ENCODE measurements at regions not wholly inside any gene's neighbourhood (a gene's known extent, or its start where the extent isn't known, plus 50 kb on each side); places are given as distances from the start of the nearest gene placed in this dataset.

GRCh38 chr11:37353192-37353591, 755.2 kb upstream of the RAG2 start:
- H3K27ac ChIP-seq (ENCODE audit: low read depth, low read length) = no peak overlapping the region

GRCh38 chr11:37352485-37352884, 754.4 kb upstream of the RAG2 start:
- H3K4me3 ChIP-seq (ENCODE audit: low read depth, low read length) = no peak overlapping the region
- H3K27ac ChIP-seq (ENCODE audit: low read depth, low read length) = no peak overlapping the region
- TF ChIP-seq CTCF (IDR thresholded peaks at IDR 0.05; ENCODE audit: low read depth, low read length) = no peak
- H3K9me3 ChIP-seq (ENCODE audit: control insufficient read depth, insufficient read depth, low read length) = peaks cover 2% of the 10 kb centered on the region; the same call in 1 of the 2 replicates
- DNase-seq (ENCODE audit: low read depth, low spot score) = no peak
- no peaks in the 10 kb centered on the region for H3K27me3 ChIP-seq (ENCODE audit: control insufficient read depth, insufficient read depth, low read length)
- ChIA-PET POLR2A (no interaction called here), CTCF (no interaction called here)

More at GRCh38 chr11:37353192-37353591, 755.2 kb upstream of the RAG2 start:
- Histone ChIP-seq H3K27me3 (ENCODE audit: control insufficient read depth, insufficient read depth, low read length) (no peaks in the 10 kb centered on the region), H3K9me3 (ENCODE audit: control insufficient read depth, insufficient read depth, low read length) (peaks cover 2% of the 10 kb centered on the region; the same call in 1 of the 2 replicates), H3K4me3 (ENCODE audit: low read depth, low read length) (no peak overlapping the region)
- ChIA-PET POLR2A (no interaction called here), CTCF (no interaction called here)
- DNase-seq (ENCODE audit: low read depth, low spot score) = no peak
- TF ChIP-seq CTCF (IDR thresholded peaks at IDR 0.05; ENCODE audit: low read depth, low read length) = no peak

GRCh38 chr11:37343290-37343689, 745.3 kb upstream of the RAG2 start:
- Histone ChIP-seq H3K4me3 (ENCODE audit: low read depth, low read length) (no peak overlapping the region), H3K9me3 (ENCODE audit: control insufficient read depth, insufficient read depth, low read length) (no peaks in the 10 kb centered on the region), H3K27me3 (ENCODE audit: control insufficient read depth, insufficient read depth, low read length) (no peaks in the 10 kb centered on the region), H3K27ac (ENCODE audit: low read depth, low read length) (no peak overlapping the region)
- POLR2A ChIA-PET = no interaction called here
- no peak for DNase-seq (ENCODE audit: low read depth, low spot score)
- CTCF ChIA-PET = no interaction called here
- no peak for TF ChIP-seq CTCF (IDR thresholded peaks at IDR 0.05; ENCODE audit: low read depth, low read length)

- ChIA-PET CTCF (interaction anchor here (0.6 kb wide), 1 partner anchor 706 kb away, joined by 3 read pairs; no protein-coding TSS in a partner anchor), POLR2A (no interaction called here)
- H3K4me3 ChIP-seq (ENCODE audit: low read depth, low read length) = no peak overlapping the region
- no peak for TF ChIP-seq CTCF (IDR thresholded peaks at IDR 0.05; ENCODE audit: low read depth, low read length)
- H3K27ac ChIP-seq (ENCODE audit: low read depth, low read length) = no peak overlapping the region
- no peak for DNase-seq (ENCODE audit: low read depth, low spot score)
- no peaks in the 10 kb centered on the region for H3K9me3 ChIP-seq (ENCODE audit: control insufficient read depth, insufficient read depth, low read length)
- no peaks in the 10 kb centered on the region for H3K27me3 ChIP-seq (ENCODE audit: control insufficient read depth, insufficient read depth, low read length)
These were observed 738.4 kb upstream of the RAG2 start for GRCh38 chr11:37336401-37336800.

- DNase-seq (ENCODE audit: low read depth, low spot score) = no peak
- no peaks in the 10 kb centered on the region for H3K9me3 ChIP-seq (ENCODE audit: control insufficient read depth, insufficient read depth, low read length)
- ChIA-PET CTCF (no interaction called here), POLR2A (no interaction called here)
- no peak overlapping the region for H3K27ac ChIP-seq (ENCODE audit: low read depth, low read length)
- TF ChIP-seq CTCF (IDR thresholded peaks at IDR 0.05; ENCODE audit: low read depth, low read length) = no peak
- H3K4me3 ChIP-seq (ENCODE audit: low read depth, low read length) = no peak overlapping the region
- no peaks in the 10 kb centered on the region for H3K27me3 ChIP-seq (ENCODE audit: control insufficient read depth, insufficient read depth, low read length)
These were observed 735.3 kb upstream of the RAG2 start for GRCh38 chr11:37333345-37333744.
